ENCODE measurements at regions not wholly inside any gene's neighbourhood (a gene's known extent, or its start where the extent isn't known, plus 50 kb on each side); places are given as distances from the start of the nearest gene placed in this dataset.

DNA sequence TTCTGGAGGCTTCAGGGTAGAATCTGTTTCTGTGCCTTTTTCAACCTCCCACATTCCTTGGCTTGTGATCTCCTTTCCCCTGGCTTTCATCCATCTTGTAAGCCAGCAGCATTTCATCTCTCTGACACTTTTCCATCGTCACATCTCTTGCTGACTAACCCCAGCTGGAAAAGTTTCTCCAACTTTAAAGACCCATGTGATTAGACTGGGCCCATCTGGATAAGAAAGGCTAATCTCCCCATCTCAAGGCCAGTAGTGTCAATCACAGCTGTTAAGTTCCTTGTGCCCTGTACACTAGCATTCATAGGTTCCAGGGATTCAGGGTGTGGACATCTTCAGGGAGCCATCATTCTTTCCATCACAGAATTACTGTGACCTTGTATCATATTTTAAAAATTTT, 452.1 kb downstream of the TTLL7 start:
- TF ChIP-seq CTCF (IDR thresholded peaks at IDR 0.05): no peak
- TF ChIP-seq EP300 (IDR thresholded peaks at IDR 0.05): no peak
- TF ChIP-seq POLR2AphosphoS5 (IDR thresholded peaks at IDR 0.05): no peak
- no peak for TF ChIP-seq POLR2A (IDR thresholded peaks at IDR 0.05)

Measured in suprapubic skin (tissue), 4 donors.